ENCODE measurements at regions not wholly inside any gene's neighbourhood (a gene's known extent, or its start where the extent isn't known, plus 50 kb on each side); places are given as distances from the start of the nearest gene placed in this dataset.

GRCh38 chr2:6442252-6442985 is 423.3 kb downstream of the CMPK2 start:
- DNase-seq (ENCODE audit: low spot score) = no peak
- no peak for ATAC-seq
- no TSS peak for BruUV-seq (replicated peaks)
- Histone ChIP-seq H3K79me2 (ENCODE audit: insufficient read depth, low read length) (no peaks in the 10 kb centered on the region), H3K27me3 (ENCODE audit: control insufficient read depth in 1 of 2, insufficient read depth in 2 of 2, low read length in 2 of 2) (no peaks in the 10 kb centered on the region), H3K4me2 (ENCODE audit: low read depth, low read length) (no peak overlapping the region), H3K4me1 (ENCODE audit: insufficient read depth, low read length) (no peaks in the 10 kb centered on the region), H3K27ac (ENCODE audit: extremely low read length, insufficient read depth, low read length) (no peak overlapping the region), H3K36me3 (replicated peaks in 1 of 2; ENCODE audit: control insufficient read depth in 1 of 2, insufficient read depth in 2 of 2, low read length in 2 of 2) (no peaks in the 10 kb centered on the region), H3K9me3 (ENCODE audit: low read length) (peaks cover 5% of the 10 kb centered on the region; the same call in 1 of the 2 replicates), H3K9ac (ENCODE audit: insufficient read depth, low read depth, low read length) (no peak overlapping the region), H2AFZ (ENCODE audit: low read length) (no peak overlapping the region), H3K4me3 (replicated peaks in 1 of 3; ENCODE audit: insufficient read depth in 1 of 3, low read depth in 2 of 3, low read length in 3 of 3) (no peak overlapping the region), H4K20me1 (ENCODE audit: insufficient read depth, low read length) (no peaks in the 10 kb centered on the region)
- in situ Hi-C loops (cut with HindIII; ENCODE audit: extremely low pct_ligation_motif_present, low pct_unique_long_range_greater_than_20kb) = no loop called here
- FAIRE-seq = no peak
- intact Hi-C loops (cut with micrococcal nuclease; ENCODE audit: unreplicated experiment) = no loop called here
- POLR2A ChIA-PET = no interaction called here
- WGBS (ENCODE audit: low lambda C conversion rate) = 2% methylated on average over 3 of the region's 3 CpGs
- CTCF ChIA-PET (ENCODE audit: low intra/inter-chr PET ratio, low total read pairs) = no interaction called here
- no peak for TF ChIP-seq ZNF12 (CRISPR knock-in tag; IDR thresholded peaks at IDR 0.05)
- TF ChIP-seq CAMTA2 (CRISPR knock-in tag; IDR thresholded peaks at IDR 0.05; ENCODE audit: borderline replicate concordance) = no peak
- TF ChIP-seq ZNF143 (CRISPR knock-in tag; IDR thresholded peaks at IDR 0.05) = no peak
- TF ChIP-seq MAX (IDR thresholded peaks at IDR 0.05) = no peak
- no peak for TF ChIP-seq ZNF652 (CRISPR knock-in tag; IDR thresholded peaks at IDR 0.05; ENCODE audit: borderline replicate concordance, low read depth)
- no peak for TF ChIP-seq SYNCRIP (IDR thresholded peaks at IDR 0.05; ENCODE audit: insufficient read depth, low read depth, low read length)
- TF ChIP-seq NFIC (IDR thresholded peaks at IDR 0.05; ENCODE audit: low read length) = no peak
- no peak for TF ChIP-seq HES4 (CRISPR knock-in tag; IDR thresholded peaks at IDR 0.05; ENCODE audit: borderline replicate concordance)
- no peak for TF ChIP-seq DZIP1 (CRISPR knock-in tag; IDR thresholded peaks at IDR 0.05)
- TF ChIP-seq STAT6 (CRISPR knock-in tag; IDR thresholded peaks at IDR 0.05; ENCODE audit: borderline replicate concordance) = no peak
- TF ChIP-seq NFE2L1 (CRISPR knock-in tag; IDR thresholded peaks at IDR 0.05; ENCODE audit: borderline replicate concordance) = no peak
- TF ChIP-seq POLR2A (IDR thresholded peaks at IDR 0.05; ENCODE audit: insufficient read depth in 1 of 2, low read depth in 2 of 2, low read length in 2 of 2) = no peak
- no peak for TF ChIP-seq ZFP37 (CRISPR knock-in tag; IDR thresholded peaks at IDR 0.05; ENCODE audit: borderline replicate concordance)
- TF ChIP-seq KMT2B (CRISPR knock-in tag; IDR thresholded peaks at IDR 0.05) = no peak
- no peak for TF ChIP-seq GABPB1 (CRISPR knock-in tag; IDR thresholded peaks at IDR 0.05)

All from HepG2 (cell line).